ENCODE measurements at regions not wholly inside any gene's neighbourhood (a gene's known extent, or its start where the extent isn't known, plus 50 kb on each side); places are given as distances from the start of the nearest gene placed in this dataset.
"Not testable (repeated sequence)": the region's sequence is repeated elsewhere in the genome, so short reads cannot be mapped to it uniquely, and the experiment has no call there.

DNA sequence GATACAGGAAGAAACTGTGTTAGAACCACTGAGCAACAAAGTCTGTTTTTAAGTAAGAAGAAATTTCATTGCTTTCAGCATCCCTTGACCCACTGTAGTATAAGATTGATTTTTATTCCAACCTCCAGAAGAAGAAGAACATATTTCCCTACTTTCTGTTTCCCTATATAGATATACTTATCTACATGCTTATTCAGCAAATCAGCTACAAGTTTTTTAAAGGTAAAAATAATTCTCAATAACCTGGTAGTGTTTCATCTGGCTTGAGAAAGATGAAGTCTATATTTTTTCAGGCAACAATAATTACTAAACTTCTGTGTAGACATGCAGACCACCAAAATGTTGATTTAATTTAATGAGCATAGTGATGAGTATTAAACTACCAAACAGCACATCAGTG lies 201.0 kb downstream of the OSTF1 start:
- no peak for DNase-seq

DNA sequence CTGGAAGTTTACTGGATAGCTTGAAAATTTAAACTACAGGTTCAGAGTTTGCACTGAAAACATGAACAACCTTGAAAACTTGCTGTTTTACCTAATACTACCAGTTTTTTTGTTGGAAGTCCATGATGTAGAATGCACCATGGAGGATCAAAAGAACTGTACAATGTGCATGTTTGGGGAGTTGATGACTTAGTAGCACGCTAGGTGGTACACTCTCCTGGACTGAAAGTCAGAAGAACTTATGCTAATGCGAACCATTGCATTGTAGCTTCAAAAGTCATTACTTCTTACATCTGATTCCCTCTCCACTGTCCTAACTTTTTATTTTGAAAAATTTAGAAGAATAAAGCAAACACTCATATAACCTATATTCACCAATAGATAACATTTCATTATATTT lies 211.0 kb downstream of the OSTF1 start:
- no peak for DNase-seq

DNA sequence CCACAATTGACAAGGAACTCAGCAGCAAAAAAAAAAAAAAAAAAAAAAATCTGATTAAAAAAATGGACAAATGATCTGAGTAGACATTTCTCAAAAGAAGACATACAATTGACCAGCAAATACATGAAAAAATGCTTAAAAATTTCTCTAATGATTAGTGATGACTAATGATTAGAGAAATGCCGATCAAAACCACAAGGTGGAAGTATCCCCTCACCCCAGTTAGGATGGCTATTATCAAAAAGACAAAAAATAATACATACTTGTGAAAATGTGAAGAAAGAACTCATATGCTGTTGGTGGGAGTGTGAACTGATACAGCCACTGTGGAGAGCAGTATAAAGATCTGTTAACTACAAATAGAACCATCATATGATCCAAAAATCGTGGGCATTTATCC lies 245.3 kb downstream of the OSTF1 start:
- no peak for DNase-seq

DNA sequence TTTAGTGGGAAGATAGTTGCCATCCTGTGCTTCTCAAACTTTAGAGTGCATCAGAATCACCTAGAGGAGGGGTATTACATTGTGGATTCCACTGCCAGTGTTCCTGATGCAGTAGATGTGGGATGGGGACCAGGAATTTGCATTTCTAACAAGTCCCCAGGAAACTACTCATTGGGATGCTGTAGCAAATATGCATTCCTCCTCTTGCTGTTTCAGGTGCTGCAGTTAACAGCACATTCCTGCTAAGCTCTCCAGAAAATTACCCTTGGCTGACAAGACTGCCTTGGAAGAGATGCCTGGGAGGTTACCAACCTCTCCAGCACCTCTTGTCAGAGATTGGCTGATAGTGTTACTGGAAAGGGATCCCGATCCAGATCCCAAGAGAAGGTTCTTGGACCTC lies 270.5 kb downstream of the OSTF1 start:
- no peak for DNase-seq

DNA sequence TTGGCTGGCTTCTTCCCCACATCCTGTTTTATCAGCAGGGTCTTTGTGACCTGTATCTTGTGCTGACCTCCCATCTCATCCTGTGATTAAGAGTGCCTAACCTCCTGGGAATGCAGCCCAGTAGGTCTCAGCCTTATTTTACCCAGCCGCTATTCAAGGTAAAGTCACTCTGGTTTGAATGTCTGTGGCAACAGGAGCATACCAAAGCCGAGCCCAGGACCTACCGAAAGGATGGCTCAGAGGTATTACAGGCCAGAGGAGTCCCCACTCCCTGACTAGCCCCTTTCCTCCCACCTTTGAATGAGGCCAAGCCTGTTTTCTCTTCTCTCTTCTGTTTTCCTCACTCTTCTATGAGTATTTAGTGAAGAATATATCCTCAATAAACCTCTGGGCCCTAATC lies 271.3 kb downstream of the OSTF1 start:
- DNase-seq = no peak

DNA sequence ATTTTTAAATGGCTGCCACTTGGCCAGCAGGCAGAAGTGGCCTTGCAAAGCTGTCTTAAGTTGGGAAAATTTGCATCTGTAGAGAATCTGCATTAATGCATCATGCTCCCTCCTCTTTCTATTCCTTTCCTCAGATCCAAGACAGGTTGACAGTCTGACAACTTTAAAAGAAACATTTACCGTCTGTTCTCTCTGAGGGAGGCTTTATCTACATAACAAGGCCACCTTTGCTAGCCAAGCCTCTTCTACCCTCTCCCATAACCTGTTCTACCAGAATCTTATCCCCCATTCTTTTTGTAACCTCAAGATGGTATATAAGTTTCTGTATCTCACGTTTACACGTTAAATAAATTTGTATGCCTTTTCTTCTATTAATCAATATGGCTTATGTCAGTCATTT lies 271.9 kb downstream of the OSTF1 start:
- DNase-seq = no peak

DNA sequence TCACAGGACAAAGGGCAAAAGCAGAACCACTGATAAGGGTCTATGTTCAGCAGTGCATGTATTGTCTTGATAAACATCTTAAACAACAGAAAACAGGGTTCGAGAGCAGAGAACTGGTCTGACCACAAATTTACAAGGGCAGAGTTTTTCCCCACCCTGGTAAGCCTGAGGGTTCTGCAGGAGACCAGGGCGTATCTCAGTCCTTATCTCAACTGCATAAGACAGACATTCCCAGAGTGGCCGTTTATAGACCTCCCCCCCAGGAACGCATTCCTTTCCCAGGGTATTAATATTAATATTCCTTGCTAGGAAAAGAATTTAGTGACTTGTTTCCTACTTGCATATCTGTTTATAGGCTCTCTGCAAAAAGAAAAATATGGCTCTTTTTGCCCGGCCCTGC lies 274.1 kb downstream of the OSTF1 start:
- DNase-seq = not testable (repeated sequence)

DNA sequence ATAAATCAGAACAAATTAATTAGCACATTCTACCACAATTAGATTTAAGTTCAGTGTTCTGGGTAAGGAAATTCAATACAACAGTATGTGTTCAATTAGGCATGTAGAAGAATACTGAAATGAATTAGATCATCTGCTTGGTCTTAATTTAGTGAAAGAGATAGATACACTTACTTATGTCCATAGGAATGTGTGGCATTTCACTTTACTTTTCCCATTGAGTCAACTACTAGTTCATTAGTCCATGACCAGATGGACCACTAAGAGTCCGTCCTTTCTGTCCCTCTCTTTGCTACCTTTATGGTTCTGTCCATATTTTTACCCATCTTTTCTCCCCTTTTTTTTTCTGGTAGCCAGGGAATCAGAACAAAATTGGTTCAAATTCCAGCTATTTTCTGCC lies 276.9 kb downstream of the OSTF1 start:
- DNase-seq = no peak

DNA sequence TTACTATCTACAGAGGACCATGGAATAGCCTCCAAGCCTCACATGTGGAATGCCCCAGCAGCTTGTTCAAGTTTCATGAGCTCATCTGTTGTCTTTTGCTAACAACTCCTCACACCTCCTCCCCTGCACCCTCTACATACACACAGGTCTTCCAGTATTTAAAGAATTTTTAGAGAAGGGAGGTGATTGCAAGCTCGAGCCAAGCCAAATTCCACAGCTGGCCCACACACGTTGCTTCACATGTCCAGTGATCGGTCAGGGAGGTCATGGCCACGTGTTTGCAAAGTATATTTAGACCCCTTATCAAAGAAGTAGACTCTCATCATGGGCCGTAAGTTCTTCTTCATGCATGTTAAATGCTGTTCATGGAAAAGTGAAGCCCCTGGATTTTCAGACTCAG lies 281.7 kb downstream of the OSTF1 start:
- no peak for DNase-seq

DNA sequence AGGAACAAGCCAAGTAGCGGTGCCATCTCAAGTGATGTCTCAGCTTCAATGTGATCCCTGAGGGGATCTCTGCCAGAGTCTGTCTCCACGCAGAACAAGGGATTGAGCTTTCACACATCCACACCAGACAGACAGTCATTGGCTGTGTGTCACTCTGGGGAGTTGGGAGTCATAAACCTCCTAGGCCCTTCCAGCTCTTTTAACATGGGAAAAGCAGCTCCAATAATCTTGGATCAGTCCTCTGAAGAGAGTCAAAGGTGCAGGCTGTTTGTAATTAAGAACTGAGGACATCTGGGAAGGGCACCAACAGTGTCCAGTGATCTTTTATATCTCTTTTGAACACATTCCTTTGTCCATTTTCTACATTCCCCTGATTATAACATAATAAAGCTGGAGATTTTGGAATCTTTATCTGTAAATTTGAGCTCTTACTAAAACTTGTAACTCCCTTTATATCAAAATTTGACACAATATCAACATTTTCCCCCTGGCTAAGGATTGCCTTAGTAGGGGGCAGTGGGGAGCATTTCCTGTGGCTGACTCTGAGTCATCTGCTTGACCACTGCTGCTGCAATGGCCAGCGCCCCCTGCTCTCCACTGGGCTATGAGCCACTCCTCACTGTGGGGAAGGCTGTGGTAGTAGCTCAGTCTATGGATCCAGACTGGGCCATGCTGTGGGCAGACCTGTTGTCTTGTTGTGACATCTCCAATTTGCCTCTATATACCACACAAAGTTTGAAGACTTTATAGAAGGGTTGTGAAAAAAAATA lies 284.4 kb downstream of the OSTF1 start:
- no peak for DNase-seq

DNA sequence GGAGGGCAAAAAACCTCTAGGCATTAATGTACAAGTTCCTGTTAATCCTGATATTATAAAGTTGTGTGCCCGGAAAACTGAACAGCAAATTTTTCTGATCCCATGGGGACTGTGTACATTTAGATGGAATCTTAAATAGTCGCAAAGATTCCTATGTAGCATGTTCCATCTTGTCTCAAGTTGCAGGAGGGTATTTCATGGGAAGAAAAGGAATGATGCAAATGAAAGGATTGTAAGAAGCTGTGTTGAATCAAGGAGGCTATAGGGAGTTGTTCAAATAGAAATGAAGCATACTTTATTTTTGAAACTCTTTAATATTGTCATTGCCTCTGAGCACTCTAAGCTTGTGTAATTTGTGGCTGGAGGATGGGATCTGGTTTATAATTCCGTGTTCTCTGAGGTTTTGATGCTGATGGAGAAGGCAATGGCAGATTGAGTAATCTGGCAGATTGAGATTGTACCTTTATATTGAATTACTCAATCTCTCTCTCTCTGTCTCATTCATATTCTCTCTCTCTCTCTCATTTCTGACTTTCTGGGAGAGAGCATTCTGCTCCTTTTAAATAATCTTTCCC lies 288.5 kb downstream of the OSTF1 start:
- no peak for DNase-seq

DNA sequence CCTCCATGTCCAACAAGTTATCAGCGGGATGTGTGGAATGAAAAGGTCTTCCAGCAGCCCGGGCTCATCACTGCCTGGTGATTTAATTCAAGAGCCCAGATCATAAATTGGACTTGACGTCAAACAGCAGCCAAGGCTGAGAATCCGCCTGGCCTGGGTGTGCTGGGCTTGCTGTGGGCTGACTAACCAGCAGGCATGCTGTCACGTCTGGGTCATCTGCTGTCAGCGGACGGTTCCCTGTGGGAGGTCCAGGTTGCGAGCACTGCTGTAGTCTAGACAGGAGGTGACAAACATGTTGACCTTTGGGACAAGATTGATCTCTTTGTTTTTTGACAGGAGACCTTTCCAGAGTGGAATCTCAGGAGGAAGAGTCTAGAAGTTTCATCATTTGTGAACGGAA lies 289.7 kb downstream of the OSTF1 start:
- DNase-seq = no peak

DNA sequence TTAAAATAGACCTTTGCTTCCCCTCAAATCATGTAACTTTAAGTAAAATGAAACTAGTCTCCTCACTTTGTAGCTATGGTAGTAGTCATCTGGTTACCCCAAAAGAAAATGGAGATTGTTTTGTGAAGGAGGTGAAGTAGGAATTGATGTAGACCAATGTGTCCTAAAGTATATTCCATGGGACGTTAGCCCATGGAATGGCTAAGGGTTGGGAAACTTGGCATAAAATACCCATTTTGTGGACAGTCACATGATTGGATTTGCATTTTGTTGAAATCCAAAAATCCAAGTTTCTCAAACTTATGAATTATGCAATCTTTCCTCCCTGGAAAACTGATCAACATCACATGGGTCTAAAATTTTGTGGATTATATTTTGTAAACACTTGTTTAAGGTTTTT lies 290.6 kb downstream of the OSTF1 start:
- no peak for DNase-seq

DNA sequence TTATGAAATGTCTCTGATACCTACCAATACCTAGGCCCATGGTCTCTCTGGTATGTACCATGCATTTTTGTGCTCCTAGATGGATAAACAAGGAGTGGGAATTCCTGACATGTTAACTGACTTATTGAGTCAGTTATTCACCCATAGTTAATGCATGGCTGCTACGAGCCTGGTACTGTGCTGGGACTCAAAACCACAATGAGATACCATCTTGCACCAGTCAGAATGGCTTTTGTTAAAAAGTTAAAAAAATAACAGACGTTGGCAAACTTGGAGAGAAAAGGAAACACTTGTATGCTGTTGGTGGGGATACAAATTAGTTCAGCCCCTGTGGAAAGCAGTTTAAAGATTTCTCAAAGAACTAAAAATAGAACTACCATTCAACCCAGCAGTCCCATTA lies 293.8 kb downstream of the OSTF1 start:
- no peak for DNase-seq

DNA sequence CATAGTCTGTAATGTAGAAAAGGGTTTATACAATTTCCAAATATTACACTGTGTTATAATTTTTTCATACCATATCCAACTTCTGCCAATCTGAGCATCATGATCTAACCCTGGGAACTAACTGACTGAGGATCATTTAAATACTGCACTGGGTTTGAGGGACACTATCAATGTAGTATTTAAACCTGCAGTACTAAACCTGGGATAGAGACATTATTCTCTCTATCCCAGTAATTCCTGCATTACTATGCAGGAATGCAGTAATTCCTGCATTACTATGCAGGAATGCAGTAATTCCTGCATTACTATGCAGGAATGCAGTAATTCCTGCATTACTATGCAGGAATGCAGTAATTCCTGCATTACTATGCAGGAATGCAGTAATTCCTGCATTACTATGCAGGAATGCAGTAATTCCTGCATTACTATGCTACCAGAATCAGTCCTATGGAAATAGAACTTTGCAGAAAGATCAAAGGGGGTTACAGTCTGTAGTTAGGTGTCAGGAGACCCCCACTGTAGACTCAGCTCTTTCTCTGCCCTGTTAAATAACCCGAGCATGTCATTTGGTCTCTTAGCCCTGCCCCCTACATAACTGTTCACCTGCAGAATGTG lies 295.2 kb downstream of the OSTF1 start:
- not testable (repeated sequence) for DNase-seq

DNA sequence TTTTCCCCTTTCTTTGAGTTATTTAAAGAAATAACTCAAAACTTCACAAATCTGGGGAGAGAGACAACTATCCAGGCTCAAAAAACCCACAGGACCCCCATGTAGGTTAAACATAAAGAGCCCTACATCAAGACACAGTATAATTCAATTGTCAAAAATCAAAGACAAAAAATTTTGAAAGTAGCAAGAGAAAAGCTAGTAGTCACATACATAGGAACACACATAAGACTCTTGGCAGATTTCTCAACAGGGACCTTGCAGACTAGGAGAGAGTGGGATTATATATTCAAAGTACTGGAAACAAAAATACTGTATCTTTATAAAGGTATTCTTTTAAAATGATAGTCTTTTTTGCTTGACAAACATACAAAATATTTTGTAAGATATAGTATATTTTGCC lies 296.9 kb downstream of the OSTF1 start:
- no peak for DNase-seq

DNA sequence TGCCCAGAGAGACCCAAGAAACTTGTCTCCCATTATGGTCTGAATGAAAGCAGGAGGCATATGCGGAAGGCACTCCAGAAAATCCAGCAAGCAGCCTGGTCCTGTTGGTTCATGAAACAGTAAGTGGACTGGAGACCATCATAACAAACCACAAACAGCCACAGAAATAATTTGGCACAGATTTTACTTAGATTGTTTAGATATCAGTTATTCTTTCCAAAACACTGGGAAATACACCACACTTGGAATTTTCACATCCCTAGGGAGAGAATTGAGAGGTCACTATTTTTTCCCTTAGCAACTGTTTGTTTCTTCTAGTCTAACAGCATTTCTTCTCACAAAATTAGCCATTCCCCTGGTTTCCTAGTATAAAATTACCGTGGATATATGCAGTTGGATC lies 300.8 kb downstream of the OSTF1 start:
- no peak for DNase-seq

DNA sequence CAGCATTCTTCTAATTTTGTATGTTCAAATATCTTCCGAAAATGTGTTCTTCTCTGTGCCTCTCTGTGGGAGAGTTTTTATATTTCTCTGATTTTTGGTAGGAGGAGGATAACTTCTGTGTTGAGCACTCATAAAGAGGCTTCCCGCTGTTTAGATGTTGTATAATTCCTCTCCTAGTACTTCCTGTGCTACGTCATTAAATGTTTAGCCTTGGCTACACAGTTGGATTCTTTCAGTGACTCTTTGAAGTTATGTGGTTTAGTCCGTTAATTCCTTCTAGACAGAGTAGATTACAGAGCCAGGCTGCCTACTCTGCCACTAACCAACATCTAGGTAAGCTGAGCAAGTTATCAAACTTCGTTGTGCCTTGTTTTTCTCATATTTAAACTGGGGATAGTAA lies 302.6 kb downstream of the OSTF1 start:
- no peak for DNase-seq

DNA sequence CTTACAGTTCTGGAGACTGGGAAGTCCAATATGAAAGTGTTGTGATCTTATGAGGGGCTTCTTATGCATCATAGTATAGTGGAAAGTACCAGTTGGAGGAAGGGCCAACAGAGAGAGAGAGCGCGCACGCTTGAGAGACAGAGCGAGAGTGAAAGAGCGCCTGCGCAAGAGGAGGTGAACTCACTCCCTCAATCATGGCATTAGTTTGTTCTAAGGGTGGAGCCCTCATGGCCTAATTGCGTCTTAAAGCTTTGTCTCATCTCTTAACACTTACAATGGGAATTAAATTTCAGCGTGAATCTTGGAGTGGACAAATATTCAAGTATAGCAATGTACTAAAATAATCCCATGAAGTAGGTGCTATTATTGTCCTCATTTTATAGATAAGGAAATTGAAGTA lies 303.2 kb downstream of the OSTF1 start:
- DNase-seq = no peak

DNA sequence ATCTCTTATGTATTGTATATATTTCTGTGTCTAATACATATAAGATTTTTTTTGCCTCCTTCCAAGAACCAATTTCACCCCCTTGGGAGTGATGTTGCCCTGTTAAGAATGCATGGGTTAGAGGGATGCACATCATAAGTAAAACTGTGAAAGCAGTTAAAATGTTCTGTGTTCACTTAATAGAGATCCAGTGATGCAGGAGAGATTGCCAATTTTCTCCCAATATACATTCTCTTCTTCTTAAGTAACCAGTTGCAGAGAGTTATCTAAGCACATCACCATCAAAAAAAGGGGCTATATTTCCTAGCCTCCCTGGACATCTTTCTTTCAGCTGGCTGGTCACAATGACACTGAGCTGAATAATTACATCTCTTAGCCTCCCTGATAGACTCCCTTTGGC lies 307.0 kb downstream of the OSTF1 start:
- no peak for DNase-seq

DNA sequence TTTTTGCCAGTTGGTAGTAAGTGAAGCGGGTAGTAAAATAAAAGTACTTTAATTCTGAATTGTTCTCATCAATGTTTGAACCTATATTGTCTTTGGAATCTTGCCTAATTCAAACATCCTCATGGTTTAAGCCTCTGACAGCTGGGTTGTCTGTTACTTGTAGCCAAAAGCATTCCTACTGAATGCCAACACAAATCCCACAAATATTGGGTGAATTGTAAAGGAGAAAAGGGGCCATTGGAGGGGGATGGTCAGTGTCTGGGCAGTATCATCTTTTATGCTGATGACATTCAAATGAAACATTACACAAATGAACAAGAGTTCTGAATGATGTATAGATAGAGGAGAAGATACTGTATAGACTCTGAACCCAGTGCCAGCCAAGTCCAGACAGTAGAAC lies 309.5 kb downstream of the OSTF1 start:
- no peak for DNase-seq

DNA sequence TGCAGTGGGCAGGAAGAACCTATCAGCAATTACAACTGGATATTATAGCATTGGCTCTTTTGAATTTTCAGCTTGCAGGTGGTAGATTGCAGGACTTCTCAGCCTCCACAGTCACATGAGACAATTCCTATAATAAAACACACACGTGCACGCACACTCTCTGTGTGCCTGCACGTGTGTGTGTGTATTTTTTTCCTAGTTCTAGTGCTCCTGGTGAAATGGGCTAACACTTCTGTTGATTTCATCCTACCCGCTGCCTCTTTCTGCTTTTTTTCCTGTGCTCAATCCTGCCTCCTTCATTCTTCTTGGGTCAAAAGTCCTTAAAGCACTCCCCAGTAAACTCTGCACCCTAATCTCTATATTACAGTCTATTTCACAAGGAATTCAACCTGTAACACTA lies 320.1 kb downstream of the OSTF1 start:
- DNase-seq = no peak

DNA sequence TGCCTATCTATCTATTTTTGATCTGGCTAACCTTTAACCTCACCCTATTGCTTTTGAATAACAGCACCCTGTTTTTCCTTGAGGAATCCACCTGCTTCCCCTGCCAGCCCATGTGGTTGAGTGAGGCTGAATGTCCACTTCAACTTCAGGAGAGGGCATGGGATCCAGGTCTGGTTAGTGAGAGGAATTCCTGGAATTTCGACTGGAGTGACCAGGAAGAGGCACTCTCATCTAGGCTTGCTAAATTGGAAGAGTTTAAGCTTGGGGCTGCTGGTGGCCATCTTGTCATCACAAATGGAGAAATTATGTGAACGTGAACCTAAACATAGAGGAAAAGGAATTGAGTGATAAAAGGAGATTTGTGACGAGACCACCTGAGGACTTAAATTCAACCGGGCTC lies 322.1 kb downstream of the OSTF1 start:
- no peak for DNase-seq

DNA sequence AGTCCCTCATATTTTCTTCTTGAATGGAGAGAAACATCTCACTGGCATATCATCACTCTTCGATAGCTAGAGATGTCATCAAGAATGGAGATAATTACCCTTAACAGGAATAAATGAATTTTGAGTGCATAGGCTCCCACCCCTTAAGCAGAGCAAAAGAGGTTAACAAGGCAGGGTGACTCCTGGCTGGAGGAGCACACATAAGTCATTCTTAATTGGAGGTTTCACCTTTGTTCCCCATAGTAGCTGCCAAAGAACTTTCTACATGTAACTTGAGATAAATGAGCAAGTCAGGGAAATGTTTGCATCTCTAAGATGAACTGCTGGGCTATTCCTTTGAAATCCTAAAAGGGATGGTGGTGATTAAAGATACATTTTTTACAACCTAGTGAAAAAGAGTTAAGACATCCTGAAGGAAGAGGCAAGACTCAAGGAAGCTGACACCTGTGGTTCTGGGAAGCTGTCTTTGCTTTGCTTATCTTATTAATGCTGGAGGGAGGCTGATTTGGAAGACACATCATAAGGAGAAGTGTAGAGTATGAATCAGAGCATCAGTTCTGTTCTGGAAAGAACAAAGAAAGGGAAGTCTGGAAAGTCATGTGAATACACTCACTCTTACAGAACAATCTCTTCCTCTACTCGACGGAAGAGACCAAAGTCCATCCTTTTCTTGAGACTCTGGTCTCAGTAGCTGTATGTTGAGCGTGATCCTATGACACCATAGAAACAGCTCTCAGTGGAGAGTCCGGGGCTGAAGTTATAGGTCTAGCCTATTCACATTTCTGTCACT lies 326.3 kb downstream of the OSTF1 start:
- peak; percentile 1 to 2 for DNase-seq

All from inflammatory macrophage treated with lipopolysaccharide for 1 hour (primary cell).